ENCODE measurements at regions not wholly inside any gene's neighbourhood (a gene's known extent, or its start where the extent isn't known, plus 50 kb on each side); places are given as distances from the start of the nearest gene placed in this dataset.

- H3K36me3 Mint-ChIP-seq, result no peaks in the 10 kb centered on the region
- peaks cover 2% of the 10 kb centered on the region for H3K27me3 Mint-ChIP-seq
- no peak overlapping the region for H3K4me3 Mint-ChIP-seq
- H3K27ac Mint-ChIP-seq, result no peak overlapping the region
- DNase-seq, result no peak
- no peaks in the 10 kb centered on the region for H3K4me1 Mint-ChIP-seq
- no peak for ATAC-seq (ENCODE audit: low read depth)
- H3K9me3 Mint-ChIP-seq, result peaks cover 2% of the 10 kb centered on the region
- POLR2A ChIA-PET, result no interaction called here
Measured at GRCh38 chr13:76754414-76754813, 131.8 kb downstream of the KCTD12 start.

- H3K27ac Mint-ChIP-seq, result no peak overlapping the region
Measured at GRCh38 chr13:76751278-76751677, 134.9 kb downstream of the KCTD12 start.

GRCh38 chr13:76750126-76750525, 136.1 kb downstream of the KCTD12 start:
- H3K27ac Mint-ChIP-seq, result no peak overlapping the region
- peaks cover 2% of the 10 kb centered on the region for H3K9me3 Mint-ChIP-seq
- no peaks in the 10 kb centered on the region for H3K27me3 Mint-ChIP-seq
- DNase-seq, result no peak
- H3K4me1 Mint-ChIP-seq, result no peaks in the 10 kb centered on the region
- ATAC-seq (ENCODE audit: low read depth), result no peak
- no peak overlapping the region for H3K4me3 Mint-ChIP-seq
- POLR2A ChIA-PET, result no interaction called here
- no peaks in the 10 kb centered on the region for H3K36me3 Mint-ChIP-seq

More at GRCh38 chr13:76751278-76751677, 134.9 kb downstream of the KCTD12 start:
- H3K27me3 Mint-ChIP-seq, result peaks cover 2% of the 10 kb centered on the region
- peaks cover 2% of the 10 kb centered on the region for H3K9me3 Mint-ChIP-seq
- no peaks in the 10 kb centered on the region for H3K4me1 Mint-ChIP-seq
- no peaks in the 10 kb centered on the region for H3K36me3 Mint-ChIP-seq
- POLR2A ChIA-PET, result no interaction called here
- no peak for DNase-seq
- no peak for ATAC-seq (ENCODE audit: low read depth)
- H3K4me3 Mint-ChIP-seq, result no peak overlapping the region

GRCh38 chr13:76745261-76746200, 140.7 kb downstream of the KCTD12 start:
- ATAC-seq (ENCODE audit: low read depth) (no peak), DNase-seq (no peak)
- Mint-ChIP-seq H3K36me3 (no peaks in the 10 kb centered on the region), H3K27me3 (no peaks in the 10 kb centered on the region), H3K27ac (no peak overlapping the region), H3K4me3 (no peak overlapping the region), H3K9me3 (peaks cover 2% of the 10 kb centered on the region), H3K4me1 (no peaks in the 10 kb centered on the region)
- POLR2A ChIA-PET, result no interaction called here

GRCh38 chr13:76741624-76742023, 144.6 kb downstream of the KCTD12 start:
- DNase-seq, result no peak
- ATAC-seq (ENCODE audit: low read depth), result no peak
- POLR2A ChIA-PET, result no interaction called here
- Mint-ChIP-seq H3K9me3 (peaks cover 3% of the 10 kb centered on the region), H3K4me1 (no peaks in the 10 kb centered on the region), H3K27me3 (no peaks in the 10 kb centered on the region), H3K27ac (no peak overlapping the region), H3K4me3 (no peak overlapping the region), H3K36me3 (no peaks in the 10 kb centered on the region)

GRCh38 chr13:76741046-76741445, 145.2 kb downstream of the KCTD12 start:
- Mint-ChIP-seq H3K27ac (no peak overlapping the region), H3K4me3 (no peak overlapping the region), H3K9me3 (peaks cover 3% of the 10 kb centered on the region), H3K4me1 (no peaks in the 10 kb centered on the region), H3K36me3 (no peaks in the 10 kb centered on the region), H3K27me3 (no peaks in the 10 kb centered on the region)
- POLR2A ChIA-PET, result no interaction called here
- DNase-seq, result no peak
- ATAC-seq (ENCODE audit: low read depth), result no peak

GRCh38 chr13:76738616-76739015, 147.6 kb downstream of the KCTD12 start:
- Mint-ChIP-seq H3K4me1 (no peaks in the 10 kb centered on the region), H3K27ac (no peak overlapping the region), H3K9me3 (peaks cover 3% of the 10 kb centered on the region), H3K36me3 (no peaks in the 10 kb centered on the region), H3K4me3 (no peak overlapping the region), H3K27me3 (no peaks in the 10 kb centered on the region)
- DNase-seq (no peak), ATAC-seq (ENCODE audit: low read depth) (no peak)
- POLR2A ChIA-PET, result no interaction called here

- H3K9me3 Mint-ChIP-seq, result peaks cover 3% of the 10 kb centered on the region
- DNase-seq (no peak), ATAC-seq (ENCODE audit: low read depth) (no peak)
- no peak overlapping the region for H3K27ac Mint-ChIP-seq
- no peaks in the 10 kb centered on the region for H3K27me3 Mint-ChIP-seq
- H3K36me3 Mint-ChIP-seq, result no peaks in the 10 kb centered on the region
- no peaks in the 10 kb centered on the region for H3K4me1 Mint-ChIP-seq
- POLR2A ChIA-PET, result no interaction called here
- H3K4me3 Mint-ChIP-seq, result no peak overlapping the region
Measured at GRCh38 chr13:76737526-76737925, 148.7 kb downstream of the KCTD12 start.

GRCh38 chr13:76735641-76736040, 150.6 kb downstream of the KCTD12 start:
- H3K27me3 Mint-ChIP-seq, result no peaks in the 10 kb centered on the region
- DNase-seq (no peak), ATAC-seq (ENCODE audit: low read depth) (no peak)
- no peak overlapping the region for H3K4me3 Mint-ChIP-seq
- no peak overlapping the region for H3K27ac Mint-ChIP-seq
- POLR2A ChIA-PET, result no interaction called here
- H3K9me3 Mint-ChIP-seq, result peaks cover 1% of the 10 kb centered on the region
- no peaks in the 10 kb centered on the region for H3K36me3 Mint-ChIP-seq
- no peaks in the 10 kb centered on the region for H3K4me1 Mint-ChIP-seq

GRCh38 chr13:76733671-76734070, 152.5 kb downstream of the KCTD12 start:
- ATAC-seq (ENCODE audit: low read depth) (no peak), DNase-seq (no peak)
- Mint-ChIP-seq H3K27ac (no peak overlapping the region), H3K27me3 (no peaks in the 10 kb centered on the region), H3K4me1 (no peaks in the 10 kb centered on the region), H3K36me3 (no peaks in the 10 kb centered on the region), H3K9me3 (peaks cover 4% of the 10 kb centered on the region), H3K4me3 (no peak overlapping the region)
- POLR2A ChIA-PET, result no interaction called here

- ATAC-seq (ENCODE audit: low read depth) (no peak), DNase-seq (no peak)
- POLR2A ChIA-PET, result no interaction called here
- Mint-ChIP-seq H3K36me3 (no peaks in the 10 kb centered on the region), H3K27ac (no peak overlapping the region), H3K9me3 (peaks cover 4% of the 10 kb centered on the region), H3K27me3 (no peaks in the 10 kb centered on the region), H3K4me3 (no peak overlapping the region), H3K4me1 (no peaks in the 10 kb centered on the region)
Measured at GRCh38 chr13:76732367-76732766, 153.8 kb downstream of the KCTD12 start.

- no peak for ATAC-seq (ENCODE audit: low read depth)
- DNase-seq, result no peak
- H3K36me3 Mint-ChIP-seq, result no peaks in the 10 kb centered on the region
- peaks cover 8% of the 10 kb centered on the region for H3K9me3 Mint-ChIP-seq
- POLR2A ChIA-PET, result no interaction called here
- H3K27ac Mint-ChIP-seq, result no peak overlapping the region
- no peaks in the 10 kb centered on the region for H3K27me3 Mint-ChIP-seq
- H3K4me1 Mint-ChIP-seq, result no peaks in the 10 kb centered on the region
- no peak overlapping the region for H3K4me3 Mint-ChIP-seq
Measured at GRCh38 chr13:76730220-76730619, 156.0 kb downstream of the KCTD12 start.

GRCh38 chr13:76729691-76730090, 156.5 kb downstream of the KCTD12 start:
- POLR2A ChIA-PET, result no interaction called here
- H3K27ac Mint-ChIP-seq, result no peak overlapping the region
- H3K36me3 Mint-ChIP-seq, result no peaks in the 10 kb centered on the region
- H3K9me3 Mint-ChIP-seq, result peaks cover 8% of the 10 kb centered on the region
- no peaks in the 10 kb centered on the region for H3K4me1 Mint-ChIP-seq
- no peak overlapping the region for H3K4me3 Mint-ChIP-seq
- ATAC-seq (ENCODE audit: low read depth) (no peak), DNase-seq (no peak)
- H3K27me3 Mint-ChIP-seq, result peaks cover 2% of the 10 kb centered on the region

- Mint-ChIP-seq H3K4me1 (no peaks in the 10 kb centered on the region), H3K27ac (no peak overlapping the region), H3K4me3 (no peak overlapping the region), H3K9me3 (peaks cover 8% of the 10 kb centered on the region), H3K27me3 (peaks cover 2% of the 10 kb centered on the region), H3K36me3 (no peaks in the 10 kb centered on the region)
- ATAC-seq (ENCODE audit: low read depth) (no peak), DNase-seq (no peak)
- POLR2A ChIA-PET, result no interaction called here
Measured at GRCh38 chr13:76725896-76726295, 160.3 kb downstream of the KCTD12 start.

Measured in activated naive CD8-positive, alpha-beta T cell treated with anti-CD3 and anti-CD28 coated beads, Interleukin-2, amount 10 ng/mL, durations not matched to agents 7 days and 5 days (primary cell).